ENCODE measurements at regions not wholly inside any gene's neighbourhood (a gene's known extent, or its start where the extent isn't known, plus 50 kb on each side); places are given as distances from the start of the nearest gene placed in this dataset.

DNA sequence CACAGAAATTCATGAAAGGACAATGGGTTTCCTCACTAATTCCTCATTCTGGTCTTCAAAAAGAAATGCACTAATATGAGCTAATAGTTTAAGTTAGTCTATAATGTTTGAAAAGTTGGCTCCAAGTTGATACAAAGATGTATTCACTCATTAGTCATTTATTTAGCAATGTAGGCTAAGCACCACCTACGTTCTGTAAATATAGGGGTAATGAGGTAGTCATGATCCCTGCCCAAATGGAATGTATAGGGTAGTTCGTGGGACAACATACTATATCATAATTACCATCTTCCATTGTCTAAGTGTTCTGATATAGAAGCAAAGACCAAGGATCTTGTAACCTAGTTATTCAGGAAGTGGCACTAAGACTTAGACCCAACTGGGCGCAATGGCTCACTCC, 86.5 kb downstream of the DIO2 start:
- no peak overlapping the region for H3K27ac ChIP-seq (ENCODE audit: low read depth, low read length)
- H3K36me3 ChIP-seq (ENCODE audit: control insufficient read depth in 1 of 2, insufficient read depth in 2 of 2, low read length in 2 of 2), result no peaks in the 10 kb centered on the region
- peaks cover 7% of the 10 kb centered on the region in 2 experiments; a peak in 2 of 4 replicates for H3K9me3 ChIP-seq (ENCODE audit: control insufficient read depth in 1 of 2, insufficient read depth in 1 of 2, low read depth in 1 of 2, low read length in 2 of 2)
- intact Hi-C loops (cut with micrococcal nuclease), result no loop called here
- ATAC-seq, result no peak
- H4K20me1 ChIP-seq (ENCODE audit: insufficient read depth), result no peaks in the 10 kb centered on the region
- ChIA-PET CTCF (no interaction called here), POLR2A (no interaction called here), RAD21 (ENCODE audit: low non-redundant PET in 1 of 2, low total read pairs in 2 of 2, uncharacterized antibody in 2 of 2, unreplicated experiment in 2 of 2) (no interaction called here)
- TF ChIP-seq JUND (IDR thresholded peaks at IDR 0.05) (no peak), SP1 (IDR thresholded peaks at IDR 0.05; ENCODE audit: low read depth) (no peak), ELF1 (IDR thresholded peaks at IDR 0.05; ENCODE audit: borderline replicate concordance, low read depth) (no peak), TCF7L2 (IDR thresholded peaks at IDR 0.05; ENCODE audit: borderline replicate concordance, extremely low read depth, insufficient read depth, insufficient read length) (no peak), EGR1 (IDR thresholded peaks at IDR 0.05; ENCODE audit: low read depth) (no peak), EZH2phosphoT487 (IDR thresholded peaks at IDR 0.05; ENCODE audit: borderline replicate concordance) (no peak), FOSL1 (IDR thresholded peaks at IDR 0.05; ENCODE audit: low read depth) (no peak), POLR2AphosphoS5 (IDR thresholded peaks at IDR 0.05; ENCODE audit: low read depth, low read length) (no peak), SRF (IDR thresholded peaks at IDR 0.05; ENCODE audit: low read depth) (no peak), POLR2A (IDR thresholded peaks at IDR 0.05; ENCODE audit: borderline replicate concordance, extremely low read depth, insufficient read depth, insufficient read length) (no peak), ZFX (IDR thresholded peaks at IDR 0.05) (no peak), ZNF274 (IDR thresholded peaks at IDR 0.05; ENCODE audit: low read depth, low read length) (no peak), CEBPB (IDR thresholded peaks at IDR 0.05; ENCODE audit: low read depth) (no peak), EZH2 (IDR thresholded peaks at IDR 0.05) (no peak)
- TF ChIP-seq, protein P1, sequence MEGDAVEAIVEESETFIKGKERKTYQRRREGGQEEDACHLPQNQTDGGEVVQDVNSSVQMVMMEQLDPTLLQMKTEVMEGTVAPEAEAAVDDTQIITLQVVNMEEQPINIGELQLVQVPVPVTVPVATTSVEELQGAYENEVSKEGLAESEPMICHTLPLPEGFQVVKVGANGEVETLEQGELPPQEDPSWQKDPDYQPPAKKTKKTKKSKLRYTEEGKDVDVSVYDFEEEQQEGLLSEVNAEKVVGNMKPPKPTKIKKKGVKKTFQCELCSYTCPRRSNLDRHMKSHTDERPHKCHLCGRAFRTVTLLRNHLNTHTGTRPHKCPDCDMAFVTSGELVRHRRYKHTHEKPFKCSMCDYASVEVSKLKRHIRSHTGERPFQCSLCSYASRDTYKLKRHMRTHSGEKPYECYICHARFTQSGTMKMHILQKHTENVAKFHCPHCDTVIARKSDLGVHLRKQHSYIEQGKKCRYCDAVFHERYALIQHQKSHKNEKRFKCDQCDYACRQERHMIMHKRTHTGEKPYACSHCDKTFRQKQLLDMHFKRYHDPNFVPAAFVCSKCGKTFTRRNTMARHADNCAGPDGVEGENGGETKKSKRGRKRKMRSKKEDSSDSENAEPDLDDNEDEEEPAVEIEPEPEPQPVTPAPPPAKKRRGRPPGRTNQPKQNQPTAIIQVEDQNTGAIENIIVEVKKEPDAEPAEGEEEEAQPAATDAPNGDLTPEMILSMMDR (IDR thresholded peaks at IDR 0.05 in 2 of 3, conservative IDR thresholded peaks at IDR 0.05 in 1 of 3; ENCODE audit: borderline replicate concordance in 1 of 3, insufficient read depth in 1 of 3, low read depth in 2 of 3, low read length in 2 of 3), result no peak
- TF ChIP-seq, protein P2, sequence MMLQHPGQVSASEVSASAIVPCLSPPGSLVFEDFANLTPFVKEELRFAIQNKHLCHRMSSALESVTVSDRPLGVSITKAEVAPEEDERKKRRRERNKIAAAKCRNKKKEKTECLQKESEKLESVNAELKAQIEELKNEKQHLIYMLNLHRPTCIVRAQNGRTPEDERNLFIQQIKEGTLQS (IDR thresholded peaks at IDR 0.05), result no peak
- TF ChIP-seq, protein P3, sequence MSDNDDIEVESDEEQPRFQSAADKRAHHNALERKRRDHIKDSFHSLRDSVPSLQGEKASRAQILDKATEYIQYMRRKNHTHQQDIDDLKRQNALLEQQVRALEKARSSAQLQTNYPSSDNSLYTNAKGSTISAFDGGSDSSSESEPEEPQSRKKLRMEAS (IDR thresholded peaks at IDR 0.05), result no peak
- TF ChIP-seq, protein P4, sequence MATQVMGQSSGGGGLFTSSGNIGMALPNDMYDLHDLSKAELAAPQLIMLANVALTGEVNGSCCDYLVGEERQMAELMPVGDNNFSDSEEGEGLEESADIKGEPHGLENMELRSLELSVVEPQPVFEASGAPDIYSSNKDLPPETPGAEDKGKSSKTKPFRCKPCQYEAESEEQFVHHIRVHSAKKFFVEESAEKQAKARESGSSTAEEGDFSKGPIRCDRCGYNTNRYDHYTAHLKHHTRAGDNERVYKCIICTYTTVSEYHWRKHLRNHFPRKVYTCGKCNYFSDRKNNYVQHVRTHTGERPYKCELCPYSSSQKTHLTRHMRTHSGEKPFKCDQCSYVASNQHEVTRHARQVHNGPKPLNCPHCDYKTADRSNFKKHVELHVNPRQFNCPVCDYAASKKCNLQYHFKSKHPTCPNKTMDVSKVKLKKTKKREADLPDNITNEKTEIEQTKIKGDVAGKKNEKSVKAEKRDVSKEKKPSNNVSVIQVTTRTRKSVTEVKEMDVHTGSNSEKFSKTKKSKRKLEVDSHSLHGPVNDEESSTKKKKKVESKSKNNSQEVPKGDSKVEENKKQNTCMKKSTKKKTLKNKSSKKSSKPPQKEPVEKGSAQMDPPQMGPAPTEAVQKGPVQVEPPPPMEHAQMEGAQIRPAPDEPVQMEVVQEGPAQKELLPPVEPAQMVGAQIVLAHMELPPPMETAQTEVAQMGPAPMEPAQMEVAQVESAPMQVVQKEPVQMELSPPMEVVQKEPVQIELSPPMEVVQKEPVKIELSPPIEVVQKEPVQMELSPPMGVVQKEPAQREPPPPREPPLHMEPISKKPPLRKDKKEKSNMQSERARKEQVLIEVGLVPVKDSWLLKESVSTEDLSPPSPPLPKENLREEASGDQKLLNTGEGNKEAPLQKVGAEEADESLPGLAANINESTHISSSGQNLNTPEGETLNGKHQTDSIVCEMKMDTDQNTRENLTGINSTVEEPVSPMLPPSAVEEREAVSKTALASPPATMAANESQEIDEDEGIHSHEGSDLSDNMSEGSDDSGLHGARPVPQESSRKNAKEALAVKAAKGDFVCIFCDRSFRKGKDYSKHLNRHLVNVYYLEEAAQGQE (IDR thresholded peaks at IDR 0.05; ENCODE audit: low read depth), result no peak
- TF ChIP-seq, protein P5, sequence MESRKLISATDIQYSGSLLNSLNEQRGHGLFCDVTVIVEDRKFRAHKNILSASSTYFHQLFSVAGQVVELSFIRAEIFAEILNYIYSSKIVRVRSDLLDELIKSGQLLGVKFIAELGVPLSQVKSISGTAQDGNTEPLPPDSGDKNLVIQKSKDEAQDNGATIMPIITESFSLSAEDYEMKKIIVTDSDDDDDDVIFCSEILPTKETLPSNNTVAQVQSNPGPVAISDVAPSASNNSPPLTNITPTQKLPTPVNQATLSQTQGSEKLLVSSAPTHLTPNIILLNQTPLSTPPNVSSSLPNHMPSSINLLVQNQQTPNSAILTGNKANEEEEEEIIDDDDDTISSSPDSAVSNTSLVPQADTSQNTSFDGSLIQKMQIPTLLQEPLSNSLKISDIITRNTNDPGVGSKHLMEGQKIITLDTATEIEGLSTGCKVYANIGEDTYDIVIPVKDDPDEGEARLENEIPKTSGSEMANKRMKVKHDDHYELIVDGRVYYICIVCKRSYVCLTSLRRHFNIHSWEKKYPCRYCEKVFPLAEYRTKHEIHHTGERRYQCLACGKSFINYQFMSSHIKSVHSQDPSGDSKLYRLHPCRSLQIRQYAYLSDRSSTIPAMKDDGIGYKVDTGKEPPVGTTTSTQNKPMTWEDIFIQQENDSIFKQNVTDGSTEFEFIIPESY (IDR thresholded peaks at IDR 0.05; ENCODE audit: extremely low read depth, insufficient replicate concordance, low read length), result no peak
- H3K9ac ChIP-seq (ENCODE audit: low read length), result no peak overlapping the region
- no peak overlapping the region for H3K4me2 ChIP-seq (ENCODE audit: low read length)
- H3K79me2 ChIP-seq (ENCODE audit: insufficient read depth, low read length), result no peaks in the 10 kb centered on the region
- H3K4me3 ChIP-seq (replicated peaks in 1 of 2; ENCODE audit: low read depth in 1 of 2, low read length in 2 of 2), result no peak overlapping the region
- H3K27me3 ChIP-seq (ENCODE audit: insufficient read depth, low read length), result no peaks in the 10 kb centered on the region
- BruUV-seq (replicated peaks), result no TSS peak
- H2AFZ ChIP-seq (ENCODE audit: low read depth, low read length, poor library complexity, severe bottlenecking), result no peak overlapping the region
- DNase-seq (ENCODE audit: low read depth, low spot score), result no peak
- H3K9me2 ChIP-seq (ENCODE audit: insufficient read depth), result no peaks in the 10 kb centered on the region
- H3K4me1 ChIP-seq (ENCODE audit: control insufficient read depth in 1 of 2, insufficient read depth in 2 of 2, low read length in 2 of 2), result no peaks in the 10 kb centered on the region

Data from HCT116 (cell line).